A673 (cell line): ENCODE measurements at regions not wholly inside any gene's neighbourhood (a gene's known extent, or its start where the extent isn't known, plus 50 kb on each side); places are given as distances from the start of the nearest gene placed in this dataset.

ENCODE experiments used
- BruUV-seq: library from RNA; stranded (reverse); fragments of 400-500 nt; replicated peaks from 2 replicates; lab custom pipeline; 2021; lab: Mats Ljungman, UMichigan
- CTCF ChIA-PET: fragments of 300-600 bp; sonication (Branson Sonifier 250); formaldehyde crosslinking; loops from one replicate; lab custom pipeline; 2022; ENCODE audit warnings: antibody characterized with exemption; lab: Charles Lee
- POLR2A ChIA-PET: fragments of 300-600 bp; sonication (Branson Sonifier 250); formaldehyde crosslinking; loops from one replicate; lab custom pipeline; 2022; ENCODE audit warnings: antibody characterized with exemption; ENCODE audit not compliant: low non-redundant PET; lab: Charles Lee
- DNase-seq: peaks from one replicate; pipeline ENCODE4 v3.0.0-alpha.2; 2015; ENCODE audit warnings: low spot score
- H3K27ac ChIP-seq: fragments of 200-600 bp; sonication (generic); 2 replicates; pipeline ENCODE4 v1.5.1; 2016; ENCODE audit warnings: mixed run types, low read depth, mild to moderate bottlenecking, mixed read lengths, antibody characterized with exemption, low read length; ENCODE audit not compliant: poor library complexity, severe bottlenecking
- H3K27me3 ChIP-seq: fragments of 200-600 bp; sonication (generic); replicated peaks from 2 replicates; pipeline ENCODE4 v1.6.1; 2017; ENCODE audit warnings: mixed run types, low read depth, mild to moderate bottlenecking, mixed read lengths, antibody characterized with exemption, low read length; ENCODE audit not compliant: insufficient read depth, poor library complexity
- H3K36me3 ChIP-seq: fragments of 200-600 bp; sonication (generic); 2 replicates; pipeline ENCODE4 v1.6.1; 2016; ENCODE audit warnings: mixed run types, mild to moderate bottlenecking, mixed read lengths, antibody characterized with exemption, low read length; ENCODE audit not compliant: insufficient read depth, poor library complexity, severe bottlenecking
- H3K4me1 ChIP-seq: fragments of 200-600 bp; sonication (generic); 2 replicates; pipeline ENCODE4 v1.6.1; 2017; ENCODE audit warnings: mixed run types, mild to moderate bottlenecking, mixed read lengths, antibody characterized with exemption, low read length; ENCODE audit not compliant: insufficient read depth, poor library complexity, severe bottlenecking
- H3K4me3 ChIP-seq: fragments of 200-600 bp; sonication (generic); 2 replicates; pipeline ENCODE4 v1.5.1; 2016; ENCODE audit warnings: low read depth, mixed run types, mild to moderate bottlenecking, mixed read lengths, low read length; ENCODE audit not compliant: poor library complexity, severe bottlenecking
- H3K9me3 ChIP-seq: fragments of 200-600 bp; sonication (generic); 2 replicates; pipeline ENCODE4 v1.6.1; 2016; ENCODE audit warnings: mixed run types, low read depth, mild to moderate bottlenecking, mixed read lengths, antibody characterized with exemption, low read length; ENCODE audit not compliant: poor library complexity, severe bottlenecking
- EZH2 ChIP-seq: fragments of 200-600 bp; sonication (generic); IDR thresholded peaks from 2 replicates; pipeline ENCODE4 v1.6.1; 2017; ENCODE audit warnings: borderline replicate concordance, low read depth, mild to moderate bottlenecking, mixed read lengths, antibody characterized with exemption, low read length; ENCODE audit not compliant: poor library complexity, severe bottlenecking
- intact Hi-C: fragments of 100-400 bp; cut with micrococcal nuclease; formaldehyde crosslinking; loops from one replicate; pipeline ENCODE4 v1.10.0; 2022; ENCODE audit not compliant: unreplicated experiment
- TF ChIP-seq, protein P1 (sequence below): fragments of 300-800, 200-600 bp; sonication (generic); conservative IDR thresholded peaks from 2 replicates; pipeline ENCODE4 v1.5.1; 2017; ENCODE audit warnings: low read depth, mild to moderate bottlenecking, antibody characterized with exemption, low read length, moderate library complexity, mixed read lengths

- Histone ChIP-seq H3K4me3 (no peak overlapping the region), H3K27me3 (peaks cover 6% of the 10 kb centered on the region), H3K4me1 (no peaks in the 10 kb centered on the region), H3K36me3 (no peaks in the 10 kb centered on the region), H3K27ac (no peak overlapping the region), H3K9me3 (no peaks in the 10 kb centered on the region)
- POLR2A ChIA-PET, result no interaction called here
- no peak for DNase-seq
- no peak for TF ChIP-seq EZH2
- TF ChIP-seq, protein P1, sequence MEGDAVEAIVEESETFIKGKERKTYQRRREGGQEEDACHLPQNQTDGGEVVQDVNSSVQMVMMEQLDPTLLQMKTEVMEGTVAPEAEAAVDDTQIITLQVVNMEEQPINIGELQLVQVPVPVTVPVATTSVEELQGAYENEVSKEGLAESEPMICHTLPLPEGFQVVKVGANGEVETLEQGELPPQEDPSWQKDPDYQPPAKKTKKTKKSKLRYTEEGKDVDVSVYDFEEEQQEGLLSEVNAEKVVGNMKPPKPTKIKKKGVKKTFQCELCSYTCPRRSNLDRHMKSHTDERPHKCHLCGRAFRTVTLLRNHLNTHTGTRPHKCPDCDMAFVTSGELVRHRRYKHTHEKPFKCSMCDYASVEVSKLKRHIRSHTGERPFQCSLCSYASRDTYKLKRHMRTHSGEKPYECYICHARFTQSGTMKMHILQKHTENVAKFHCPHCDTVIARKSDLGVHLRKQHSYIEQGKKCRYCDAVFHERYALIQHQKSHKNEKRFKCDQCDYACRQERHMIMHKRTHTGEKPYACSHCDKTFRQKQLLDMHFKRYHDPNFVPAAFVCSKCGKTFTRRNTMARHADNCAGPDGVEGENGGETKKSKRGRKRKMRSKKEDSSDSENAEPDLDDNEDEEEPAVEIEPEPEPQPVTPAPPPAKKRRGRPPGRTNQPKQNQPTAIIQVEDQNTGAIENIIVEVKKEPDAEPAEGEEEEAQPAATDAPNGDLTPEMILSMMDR, result no peak
- CTCF ChIA-PET, result no interaction called here
- BruUV-seq, result no TSS peak
- intact Hi-C loops, result no loop called here
These were observed 713.7 kb downstream of the ADCYAP1 start for GRCh38 chr18:1618364-1618763.

GRCh38 chr18:1619507-1619906, 714.8 kb downstream of the ADCYAP1 start:
- Histone ChIP-seq H3K9me3 (no peaks in the 10 kb centered on the region), H3K27ac (no peak overlapping the region), H3K4me3 (no peak overlapping the region), H3K36me3 (no peaks in the 10 kb centered on the region), H3K27me3 (no peaks in the 10 kb centered on the region), H3K4me1 (no peaks in the 10 kb centered on the region)
- POLR2A ChIA-PET, result no interaction called here
- TF ChIP-seq, protein P1, result no peak
- no peak for TF ChIP-seq EZH2
- CTCF ChIA-PET, result no interaction called here
- intact Hi-C loops, result no loop called here
- DNase-seq, result no peak
- BruUV-seq, result no TSS peak

DNA sequence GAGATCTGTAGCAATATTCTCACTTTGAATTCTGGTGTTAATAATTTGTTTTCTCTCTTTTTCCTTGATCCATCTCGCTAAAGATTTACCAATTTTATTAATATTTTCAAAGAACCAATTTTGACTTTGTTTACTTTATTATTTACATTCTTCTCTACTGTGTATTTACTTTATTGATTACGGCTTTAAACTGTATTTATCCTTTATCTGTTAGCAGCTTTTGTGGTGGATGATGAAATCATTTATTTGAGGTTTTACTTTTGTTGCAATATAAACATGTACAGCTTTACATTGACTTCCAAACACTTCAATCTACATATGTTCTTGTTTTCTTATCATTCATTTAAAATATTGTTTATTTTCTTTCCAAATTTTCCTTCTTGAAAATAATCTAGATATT, 719.9 kb downstream of the ADCYAP1 start:
- CTCF ChIA-PET, result no interaction called here
- no peaks in the 10 kb centered on the region for H3K4me1 ChIP-seq
- BruUV-seq, result no TSS peak
- no peaks in the 10 kb centered on the region for H3K36me3 ChIP-seq
- no peaks in the 10 kb centered on the region for H3K9me3 ChIP-seq
- H3K4me3 ChIP-seq, result no peak overlapping the region
- TF ChIP-seq, protein P1, result no peak
- TF ChIP-seq EZH2, result no peak
- H3K27ac ChIP-seq, result no peak overlapping the region
- DNase-seq, result no peak
- POLR2A ChIA-PET, result no interaction called here
- intact Hi-C loops, result no loop called here
- H3K27me3 ChIP-seq, result no peaks in the 10 kb centered on the region
